MCF 10A (cell line): ENCODE measurements at regions not wholly inside any gene's neighbourhood (a gene's known extent, or its start where the extent isn't known, plus 50 kb on each side); places are given as distances from the start of the nearest gene placed in this dataset.

Source experiments
- BruUV-seq: library from RNA; stranded (reverse); fragments of 400-500 nt; replicated peaks from 2 replicates; lab custom pipeline; 2021; lab: Mats Ljungman, UMichigan
- CTCF ChIA-PET: fragments of 300-600 bp; sonication (Branson Sonifier 250); formaldehyde crosslinking; extraction: SDS; loops from one replicate; lab custom pipeline; 2021; ENCODE audit warnings: antibody characterized with exemption, inconsistent platforms; lab: Yijun Ruan, JAX
- POLR2A ChIA-PET: fragments of 300-600, 350-650 bp; sonication (Branson Sonifier 250); formaldehyde crosslinking; extraction: SDS; loops from one replicate; lab custom pipeline; 2020; ENCODE audit warnings: antibody characterized with exemption, inconsistent platforms; lab: Yijun Ruan, JAX
- DNase-seq: peaks from one replicate; pipeline ENCODE4 v3.0.0-alpha.2; 2018; ENCODE audit not compliant: unreplicated experiment
- H3K27ac Mint-ChIP-seq: one replicate; pipeline ENCODE4 v1.8.0; 2022; ENCODE audit warnings: mild to moderate bottlenecking, low read depth, mixed read lengths; ENCODE audit not compliant: unreplicated experiment
- H3K27me3 Mint-ChIP-seq: one replicate; pipeline ENCODE4 v1.8.0; 2022; ENCODE audit warnings: mixed read lengths; ENCODE audit not compliant: insufficient read depth, unreplicated experiment
- H3K36me3 Mint-ChIP-seq: one replicate; pipeline ENCODE4 v1.8.0; 2022; ENCODE audit warnings: mild to moderate bottlenecking, moderate library complexity, mixed read lengths; ENCODE audit not compliant: insufficient read depth, unreplicated experiment
- H3K4me1 Mint-ChIP-seq: one replicate; pipeline ENCODE4 v1.8.0; 2022; ENCODE audit warnings: mixed read lengths; ENCODE audit not compliant: insufficient read depth, unreplicated experiment
- H3K4me3 Mint-ChIP-seq: one replicate; pipeline ENCODE4 v1.8.0; 2022; ENCODE audit warnings: mild to moderate bottlenecking, moderate library complexity, mixed read lengths; ENCODE audit not compliant: unreplicated experiment
- H3K9me3 Mint-ChIP-seq: one replicate; pipeline ENCODE4 v1.8.0; 2022; ENCODE audit warnings: mixed read lengths; ENCODE audit not compliant: unreplicated experiment
- intact Hi-C: fragments of 100-400 bp; cut with micrococcal nuclease; formaldehyde crosslinking; loops from 2 replicates; pipeline ENCODE4 v1.14.1; 2022
- TF ChIP-seq, protein P1 (sequence below): fragments of 200-600 bp; IDR thresholded peaks from one replicate; pipeline ENCODE4 v1.8.0; 2022; ENCODE audit warnings: antibody characterized with exemption, mild to moderate bottlenecking; ENCODE audit not compliant: unreplicated experiment

- Mint-ChIP-seq H3K27me3 (no peaks in the 10 kb centered on the region), H3K36me3 (peaks cover 50% of the 10 kb centered on the region), H3K4me3 (no peak overlapping the region), H3K9me3 (no peaks in the 10 kb centered on the region), H3K27ac (peak overlapping the region; percentile 7), H3K4me1 (peaks cover 11% of the 10 kb centered on the region)
- TF ChIP-seq, protein P1, sequence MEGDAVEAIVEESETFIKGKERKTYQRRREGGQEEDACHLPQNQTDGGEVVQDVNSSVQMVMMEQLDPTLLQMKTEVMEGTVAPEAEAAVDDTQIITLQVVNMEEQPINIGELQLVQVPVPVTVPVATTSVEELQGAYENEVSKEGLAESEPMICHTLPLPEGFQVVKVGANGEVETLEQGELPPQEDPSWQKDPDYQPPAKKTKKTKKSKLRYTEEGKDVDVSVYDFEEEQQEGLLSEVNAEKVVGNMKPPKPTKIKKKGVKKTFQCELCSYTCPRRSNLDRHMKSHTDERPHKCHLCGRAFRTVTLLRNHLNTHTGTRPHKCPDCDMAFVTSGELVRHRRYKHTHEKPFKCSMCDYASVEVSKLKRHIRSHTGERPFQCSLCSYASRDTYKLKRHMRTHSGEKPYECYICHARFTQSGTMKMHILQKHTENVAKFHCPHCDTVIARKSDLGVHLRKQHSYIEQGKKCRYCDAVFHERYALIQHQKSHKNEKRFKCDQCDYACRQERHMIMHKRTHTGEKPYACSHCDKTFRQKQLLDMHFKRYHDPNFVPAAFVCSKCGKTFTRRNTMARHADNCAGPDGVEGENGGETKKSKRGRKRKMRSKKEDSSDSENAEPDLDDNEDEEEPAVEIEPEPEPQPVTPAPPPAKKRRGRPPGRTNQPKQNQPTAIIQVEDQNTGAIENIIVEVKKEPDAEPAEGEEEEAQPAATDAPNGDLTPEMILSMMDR: no peak
- DNase-seq: no peak
- intact Hi-C loops: loop anchor here (1.0 to 2.0 kb wide), 2 partner anchors 20 to 25 kb away; no protein-coding TSS in a partner anchor
- ChIA-PET POLR2A (interaction anchor here (0.5 kb wide), 1 partner anchor 374 kb away, joined by 3 read pairs; no protein-coding TSS in a partner anchor), CTCF (interaction anchor here (0.6 to 1.1 kb wide), 2 partner anchors 20 to 225 kb away, joined by 3 to 5 read pairs; no protein-coding TSS in a partner anchor)
- BruUV-seq: no TSS peak
Observed at GRCh38 chr12:124410354-124411175, 115.7 kb downstream of the RFLNA start.

DNA sequence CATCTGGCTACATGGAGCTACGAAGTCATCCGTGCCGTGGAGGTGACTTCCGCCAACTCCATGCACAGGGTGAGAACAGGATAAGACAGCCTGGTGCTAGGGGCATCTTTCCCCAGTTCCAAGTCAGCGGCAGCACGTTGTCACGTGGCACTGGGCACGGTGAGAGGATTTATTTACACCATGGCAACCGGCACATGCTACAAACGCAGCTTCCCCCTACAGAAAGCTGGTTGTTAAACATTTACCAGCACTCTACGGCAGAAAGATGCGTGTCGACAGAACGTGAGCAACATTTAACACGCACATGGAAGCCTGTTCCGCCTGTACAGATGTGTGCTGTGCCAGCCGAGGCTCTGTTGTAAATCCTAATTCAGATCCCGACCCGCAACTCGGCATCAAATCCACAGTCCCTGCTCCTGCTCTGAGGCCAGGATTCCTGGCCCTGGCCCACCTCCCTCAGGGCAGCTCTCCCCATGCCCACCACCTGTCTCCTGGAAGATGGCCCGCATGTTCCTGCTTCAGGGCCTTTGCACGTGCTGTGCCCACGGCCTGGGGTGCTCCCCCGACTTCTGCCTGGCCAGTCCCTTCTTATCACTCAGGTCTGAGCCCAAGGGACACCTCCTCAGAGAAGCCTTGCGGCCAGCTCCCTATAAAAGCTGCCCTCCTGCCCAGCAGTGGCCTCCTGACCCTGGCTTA lies 114.1 kb downstream of the RFLNA start:
- TF ChIP-seq, protein P1: no peak
- Mint-ChIP-seq H3K9me3 (no peaks in the 10 kb centered on the region), H3K27me3 (no peaks in the 10 kb centered on the region), H3K36me3 (peaks cover 50% of the 10 kb centered on the region), H3K27ac (no peak overlapping the region), H3K4me3 (no peak overlapping the region), H3K4me1 (peaks cover 11% of the 10 kb centered on the region)
- no TSS peak for BruUV-seq
- ChIA-PET POLR2A (interaction anchor here (1.6 kb wide), 1 partner anchor 16 kb away, joined by 7 read pairs; no protein-coding TSS in a partner anchor), CTCF (interaction anchor here (0.6 to 1.4 kb wide), 6 partner anchors 10 to 62 kb away, joined by 3 to 8 read pairs (median 3); no protein-coding TSS in a partner anchor)
- no peak for DNase-seq
- intact Hi-C loops: no loop called here

DNA sequence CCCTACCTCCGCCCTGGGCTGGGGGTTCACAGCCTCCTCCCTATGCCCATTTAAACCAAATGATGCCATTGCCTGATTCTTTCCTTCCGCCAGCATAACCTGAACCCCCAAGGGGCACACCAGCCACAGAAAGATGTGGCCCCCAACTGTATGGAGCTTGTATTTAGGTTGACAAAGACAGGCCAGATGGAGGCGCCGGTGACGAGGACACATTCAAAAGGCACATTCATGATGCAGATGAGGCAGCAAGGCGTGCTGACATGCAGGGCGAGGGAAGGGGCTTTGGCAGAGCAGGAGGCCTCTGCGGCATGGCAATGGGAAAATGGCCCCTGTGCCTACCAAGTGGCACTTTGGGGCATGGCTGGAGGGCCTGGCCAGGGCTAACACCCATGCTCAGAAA lies 112.2 kb downstream of the RFLNA start:
- intact Hi-C loops: no loop called here
- H3K27ac Mint-ChIP-seq: no peak overlapping the region
- TF ChIP-seq, protein P1: no peak
- no TSS peak for BruUV-seq
- H3K27me3 Mint-ChIP-seq: no peaks in the 10 kb centered on the region
- no peaks in the 10 kb centered on the region for H3K9me3 Mint-ChIP-seq
- POLR2A ChIA-PET: no interaction called here
- CTCF ChIA-PET: interaction anchor here (0.6 kb wide), 1 partner anchor 8 kb away, joined by 3 read pairs; no protein-coding TSS in a partner anchor
- peaks cover 51% of the 10 kb centered on the region for H3K36me3 Mint-ChIP-seq
- H3K4me1 Mint-ChIP-seq: peaks cover 11% of the 10 kb centered on the region
- DNase-seq: no peak
- H3K4me3 Mint-ChIP-seq: no peak overlapping the region

DNA sequence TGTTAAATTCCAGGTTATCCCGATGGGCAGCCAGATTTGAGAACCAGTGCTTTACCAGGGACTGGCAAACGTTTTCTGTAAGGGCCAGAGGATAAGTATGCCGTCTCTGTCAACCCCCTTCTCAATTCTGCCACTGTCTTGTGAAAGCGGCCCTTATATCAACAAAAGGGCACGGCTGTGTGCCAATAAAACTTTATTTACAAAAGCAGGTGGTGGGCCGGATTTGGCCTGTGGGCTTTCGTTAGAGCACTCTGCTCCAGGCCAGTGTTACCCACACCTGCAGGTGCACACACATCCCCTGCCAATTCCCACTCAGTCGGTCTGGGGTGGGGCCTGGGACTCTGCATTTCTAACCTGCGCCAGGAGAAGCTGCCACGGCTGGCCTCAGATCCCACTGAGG lies 111.2 kb downstream of the RFLNA start:
- Mint-ChIP-seq H3K4me3 (no peak overlapping the region), H3K27ac (no peak overlapping the region), H3K36me3 (peaks cover 52% of the 10 kb centered on the region), H3K27me3 (no peaks in the 10 kb centered on the region), H3K4me1 (peaks cover 4% of the 10 kb centered on the region), H3K9me3 (no peaks in the 10 kb centered on the region)
- TF ChIP-seq, protein P1: no peak
- BruUV-seq: no TSS peak
- no peak for DNase-seq
- POLR2A ChIA-PET: no interaction called here
- CTCF ChIA-PET: interaction anchor here (0.6 kb wide), 1 partner anchor 27 kb away, joined by 3 read pairs; no protein-coding TSS in a partner anchor
- intact Hi-C loops: no loop called here
